ENCODE measurements at regions not wholly inside any gene's neighbourhood (a gene's known extent, or its start where the extent isn't known, plus 50 kb on each side); places are given as distances from the start of the nearest gene placed in this dataset.

GRCh38 chr18:78527984-78528383, 451.6 kb upstream of the SALL3 start:
- Histone ChIP-seq H3K27ac (ENCODE audit: low read depth in 1 of 2, low read length in 1 of 2) (no peak overlapping the region), H3K36me3 (ENCODE audit: control insufficient read depth in 2 of 2, insufficient read depth in 2 of 2, low read length in 1 of 2) (no peaks in the 10 kb centered on the region), H3K27me3 (ENCODE audit: control insufficient read depth in 2 of 2, insufficient read depth in 1 of 2, low read length in 1 of 2) (no peaks in the 10 kb centered on the region), H3K4me3 (ENCODE audit: low read length in 2 of 2) (no peak overlapping the region), H3K4me1 (ENCODE audit: control insufficient read depth in 2 of 2, insufficient read depth in 2 of 2, low read length in 2 of 2) (no peaks in the 10 kb centered on the region), H3K9me3 (ENCODE audit: control insufficient read depth in 2 of 2, insufficient read depth in 1 of 2, low read length in 1 of 2) (no peaks in the 10 kb centered on the region)
- no peak for DNase-seq (ENCODE audit: low read depth in 6 of 9, low spot score in 9 of 9)
- 95% methylated on average over 11 of the region's 11 CpGs for WGBS

GRCh38 chr18:78528411-78529258, 451.0 kb upstream of the SALL3 start:
- DNase-seq (ENCODE audit: low read depth in 6 of 9, low spot score in 9 of 9) = no peak
- no peaks in the 10 kb centered on the region for H3K27me3 ChIP-seq (ENCODE audit: control insufficient read depth in 2 of 2, insufficient read depth in 1 of 2, low read length in 1 of 2)
- H3K36me3 ChIP-seq (ENCODE audit: control insufficient read depth in 2 of 2, insufficient read depth in 2 of 2, low read length in 1 of 2) = no peaks in the 10 kb centered on the region
- 92% methylated on average over 17 of the region's 17 CpGs for WGBS
- no peak overlapping the region for H3K27ac ChIP-seq (ENCODE audit: low read depth in 1 of 2, low read length in 1 of 2)
- H3K4me1 ChIP-seq (ENCODE audit: control insufficient read depth in 2 of 2, insufficient read depth in 2 of 2, low read length in 2 of 2) = no peaks in the 10 kb centered on the region
- no peaks in the 10 kb centered on the region for H3K9me3 ChIP-seq (ENCODE audit: control insufficient read depth in 2 of 2, insufficient read depth in 1 of 2, low read length in 1 of 2)
- no peak overlapping the region for H3K4me3 ChIP-seq (ENCODE audit: low read length in 2 of 2)

- Histone ChIP-seq H3K36me3 (ENCODE audit: control insufficient read depth in 2 of 2, insufficient read depth in 2 of 2, low read length in 1 of 2) (no peaks in the 10 kb centered on the region), H3K27ac (ENCODE audit: low read depth in 1 of 2, low read length in 1 of 2) (no peak overlapping the region), H3K4me3 (ENCODE audit: low read length in 2 of 2) (no peak overlapping the region), H3K27me3 (ENCODE audit: control insufficient read depth in 2 of 2, insufficient read depth in 1 of 2, low read length in 1 of 2) (no peaks in the 10 kb centered on the region), H3K4me1 (ENCODE audit: control insufficient read depth in 2 of 2, insufficient read depth in 2 of 2, low read length in 2 of 2) (no peaks in the 10 kb centered on the region), H3K9me3 (ENCODE audit: control insufficient read depth in 2 of 2, insufficient read depth in 1 of 2, low read length in 1 of 2) (no peaks in the 10 kb centered on the region)
- no peak for DNase-seq (ENCODE audit: low read depth in 6 of 9, low spot score in 9 of 9)
- WGBS = 96% methylated on average over 11 of the region's 11 CpGs
Measured at GRCh38 chr18:78531637-78532036, 448.0 kb upstream of the SALL3 start.

- Histone ChIP-seq H3K36me3 (ENCODE audit: control insufficient read depth in 2 of 2, insufficient read depth in 2 of 2, low read length in 1 of 2) (no peaks in the 10 kb centered on the region), H3K27ac (ENCODE audit: low read depth in 1 of 2, low read length in 1 of 2) (no peak overlapping the region), H3K9me3 (ENCODE audit: control insufficient read depth in 2 of 2, insufficient read depth in 1 of 2, low read length in 1 of 2) (no peaks in the 10 kb centered on the region), H3K4me3 (ENCODE audit: low read length in 2 of 2) (no peak overlapping the region), H3K27me3 (ENCODE audit: control insufficient read depth in 2 of 2, insufficient read depth in 1 of 2, low read length in 1 of 2) (no peaks in the 10 kb centered on the region), H3K4me1 (ENCODE audit: control insufficient read depth in 2 of 2, insufficient read depth in 2 of 2, low read length in 2 of 2) (no peaks in the 10 kb centered on the region)
- no peak for DNase-seq (ENCODE audit: low read depth in 6 of 9, low spot score in 9 of 9)
- WGBS = 96% methylated on average over 20 of the region's 20 CpGs
Measured at GRCh38 chr18:78538669-78539440, 440.8 kb upstream of the SALL3 start.

GRCh38 chr18:78540636-78541529, 438.7 kb upstream of the SALL3 start:
- Histone ChIP-seq H3K36me3 (ENCODE audit: control insufficient read depth in 2 of 2, insufficient read depth in 2 of 2, low read length in 1 of 2) (no peaks in the 10 kb centered on the region), H3K27me3 (ENCODE audit: control insufficient read depth in 2 of 2, insufficient read depth in 1 of 2, low read length in 1 of 2) (no peaks in the 10 kb centered on the region), H3K4me3 (ENCODE audit: low read length in 2 of 2) (no peak overlapping the region), H3K4me1 (ENCODE audit: control insufficient read depth in 2 of 2, insufficient read depth in 2 of 2, low read length in 2 of 2) (no peaks in the 10 kb centered on the region), H3K9me3 (ENCODE audit: control insufficient read depth in 2 of 2, insufficient read depth in 1 of 2, low read length in 1 of 2) (no peaks in the 10 kb centered on the region), H3K27ac (ENCODE audit: low read depth in 1 of 2, low read length in 1 of 2) (no peak overlapping the region)
- 95% methylated on average over 18 of the region's 18 CpGs for WGBS
- no peak for DNase-seq (ENCODE audit: low read depth in 6 of 9, low spot score in 9 of 9)

- 10% methylated on average over 4 of the region's 4 CpGs for WGBS
- Histone ChIP-seq H3K36me3 (ENCODE audit: control insufficient read depth in 2 of 2, insufficient read depth in 2 of 2, low read length in 1 of 2) (no peaks in the 10 kb centered on the region), H3K9me3 (ENCODE audit: control insufficient read depth in 2 of 2, insufficient read depth in 1 of 2, low read length in 1 of 2) (no peaks in the 10 kb centered on the region), H3K27ac (ENCODE audit: low read depth in 1 of 2, low read length in 1 of 2) (no peak overlapping the region), H3K4me1 (ENCODE audit: control insufficient read depth in 2 of 2, insufficient read depth in 2 of 2, low read length in 2 of 2) (no peaks in the 10 kb centered on the region), H3K27me3 (ENCODE audit: control insufficient read depth in 2 of 2, insufficient read depth in 1 of 2, low read length in 1 of 2) (no peaks in the 10 kb centered on the region), H3K4me3 (ENCODE audit: low read length in 2 of 2) (no peak overlapping the region)
- DNase-seq (ENCODE audit: low read depth in 6 of 9, low spot score in 9 of 9) = no peak
Measured at GRCh38 chr18:78542204-78542603, 437.4 kb upstream of the SALL3 start.

GRCh38 chr18:78543201-78543725, 436.4 kb upstream of the SALL3 start:
- Histone ChIP-seq H3K36me3 (ENCODE audit: control insufficient read depth in 2 of 2, insufficient read depth in 2 of 2, low read length in 1 of 2) (no peaks in the 10 kb centered on the region), H3K4me1 (ENCODE audit: control insufficient read depth in 2 of 2, insufficient read depth in 2 of 2, low read length in 2 of 2) (no peaks in the 10 kb centered on the region), H3K27ac (ENCODE audit: low read depth in 1 of 2, low read length in 1 of 2) (no peak overlapping the region), H3K4me3 (ENCODE audit: low read length in 2 of 2) (no peak overlapping the region), H3K27me3 (ENCODE audit: control insufficient read depth in 2 of 2, insufficient read depth in 1 of 2, low read length in 1 of 2) (no peaks in the 10 kb centered on the region), H3K9me3 (ENCODE audit: control insufficient read depth in 2 of 2, insufficient read depth in 1 of 2, low read length in 1 of 2) (peaks cover 0 to under 1% of the 10 kb centered on the region in 2 donors)
- 84% methylated on average over 9 of the region's 9 CpGs for WGBS
- DNase-seq (ENCODE audit: low read depth in 6 of 9, low spot score in 9 of 9) = no peak

GRCh38 chr18:78546281-78546680, 433.3 kb upstream of the SALL3 start:
- DNase-seq (ENCODE audit: low read depth in 6 of 9, low spot score in 9 of 9) = no peak
- no peaks in the 10 kb centered on the region for H3K4me1 ChIP-seq (ENCODE audit: control insufficient read depth in 2 of 2, insufficient read depth in 2 of 2, low read length in 2 of 2)
- no peaks in the 10 kb centered on the region for H3K27me3 ChIP-seq (ENCODE audit: control insufficient read depth in 2 of 2, insufficient read depth in 1 of 2, low read length in 1 of 2)
- no peak overlapping the region for H3K4me3 ChIP-seq (ENCODE audit: low read length in 2 of 2)
- H3K9me3 ChIP-seq (ENCODE audit: control insufficient read depth in 2 of 2, insufficient read depth in 1 of 2, low read length in 1 of 2) = peaks cover 0 to 6% of the 10 kb centered on the region in 2 donors
- H3K27ac ChIP-seq (ENCODE audit: low read depth in 1 of 2, low read length in 1 of 2) = no peak overlapping the region
- WGBS = 92% methylated on average over 5 of the region's 5 CpGs
- no peaks in the 10 kb centered on the region for H3K36me3 ChIP-seq (ENCODE audit: control insufficient read depth in 2 of 2, insufficient read depth in 2 of 2, low read length in 1 of 2)

All from thymus (tissue), 11 donors.